SK-N-SH (cell line): ENCODE measurements at regions not wholly inside any gene's neighbourhood (a gene's known extent, or its start where the extent isn't known, plus 50 kb on each side); places are given as distances from the start of the nearest gene placed in this dataset.

Source experiments
- CTCF ChIA-PET: fragments of 300-600, 350-600 bp; formaldehyde crosslinking; extraction: SDS; loops from one replicate; lab custom pipeline; 2021; lab: Yijun Ruan, JAX
- POLR2A ChIA-PET: fragments of 350-600 bp; sonication (Branson Sonifier 250); formaldehyde crosslinking; extraction: SDS; loops from one replicate; lab custom pipeline; 2020; ENCODE audit warnings: antibody characterized with exemption, inconsistent platforms; lab: Yijun Ruan, JAX
- DNase-seq: peaks from one replicate; pipeline ENCODE4 v3.0.0; 2012
- H2AFZ ChIP-seq: fragments of 200-600 bp; sonication (generic); 2 replicates; pipeline ENCODE4 v1.8.1; 2016; ENCODE audit warnings: antibody characterized with exemption, mild to moderate bottlenecking, low read depth
- H3F3A ChIP-seq: fragments of 200-600 bp; sonication (generic); replicated peaks from 2 replicates; pipeline ENCODE3; 2016; ENCODE audit warnings: antibody characterized with exemption, mild to moderate bottlenecking; ENCODE audit not compliant: insufficient read depth
- H3K27ac ChIP-seq, 2 experiments: fragments of 200-500 bp in 1 of 2; fragments of 200-600 bp in 1 of 2; sonication (Bioruptor generic) in 1 of 2; sonication (generic), shearing (Covaris generic) in 1 of 2; 2 replicates each; pipeline versions ENCODE4 v1.5.1 to v1.6.1; 2014 to 2016; ENCODE audit warnings: low read depth in 2 of 2, inconsistent platforms in 1 of 2, low read length in 1 of 2, mild to moderate bottlenecking in 1 of 2, mixed read lengths in 1 of 2
- H3K27me3 ChIP-seq: fragments of 200-600 bp; sonication (generic), shearing (Covaris generic); 2 replicates; pipeline ENCODE4 v1.6.1; 2016; ENCODE audit warnings: mixed run types; ENCODE audit not compliant: insufficient read depth
- H3K36me3 ChIP-seq, 2 experiments: fragments of 200-500 bp in 1 of 2; fragments of 200-600 bp in 1 of 2; sonication (Bioruptor generic) in 1 of 2; sonication (generic) in 1 of 2; replicated peaks in 1 of 2; 2 replicates each; pipeline versions ENCODE3 to v1.5.1; 2014 to 2016; ENCODE audit warnings: low read length in 1 of 2, mild to moderate bottlenecking in 1 of 2; ENCODE audit not compliant: insufficient read depth in 2 of 2, control insufficient read depth in 1 of 2
- H3K4me1 ChIP-seq, 2 experiments: fragments of 200-500 bp in 1 of 2; fragments of 200-600 bp in 1 of 2; sonication (Bioruptor generic) in 1 of 2; sonication (generic), shearing (Covaris generic) in 1 of 2; 2 replicates each; pipeline versions ENCODE4 v1.5.1 to v1.6.1; 2014 to 2016; ENCODE audit warnings: low read depth in 1 of 2, low read length in 1 of 2, mixed run types in 1 of 2; ENCODE audit not compliant: insufficient read depth in 2 of 2, control insufficient read depth in 1 of 2
- H3K4me2 ChIP-seq: fragments of 200-600 bp; sonication (generic), shearing (Covaris generic); 2 replicates; pipeline ENCODE4 v1.6.1; 2017; ENCODE audit warnings: mixed run types
- H3K4me3 ChIP-seq, 2 experiments: fragments of 200-500 bp in 1 of 2; fragments of 200-600 bp in 1 of 2; sonication (Bioruptor generic) in 1 of 2; sonication (generic), shearing (Covaris generic) in 1 of 2; 2 replicates each; pipeline versions ENCODE4 v1.5.1 to v1.8.1; 2014 to 2016; ENCODE audit warnings: low read depth in 2 of 2, inconsistent platforms in 1 of 2, low read length in 1 of 2, mild to moderate bottlenecking in 1 of 2, mixed read lengths in 1 of 2, moderate library complexity in 1 of 2
- H3K79me2 ChIP-seq: fragments of 200-600 bp; sonication (generic); 2 replicates; pipeline ENCODE4 v1.8.1; 2017; ENCODE audit warnings: mild to moderate bottlenecking; ENCODE audit not compliant: insufficient read depth
- H3K9ac ChIP-seq: fragments of 200-600 bp; sonication (generic); 2 replicates; pipeline ENCODE4 v1.6.1; 2017; ENCODE audit warnings: mixed run types
- H3K9me2 ChIP-seq: fragments of 200-600 bp; sonication (generic); 2 replicates; pipeline ENCODE4 v1.6.1; 2017; ENCODE audit warnings: mixed run types
- H3K9me3 ChIP-seq: fragments of 200-600 bp; sonication (generic); 2 replicates; pipeline ENCODE4 v1.6.1; 2017; ENCODE audit warnings: mixed run types, mild to moderate bottlenecking, moderate library complexity
- H4K20me1 ChIP-seq: fragments of 200-600 bp; sonication (generic); 2 replicates; pipeline ENCODE4 v1.6.1; 2017; ENCODE audit warnings: mild to moderate bottlenecking, mixed run types; ENCODE audit not compliant: insufficient read depth
- CHD2 ChIP-seq: fragments of 150-350 bp; IDR thresholded peaks from 2 replicates; pipeline ENCODE4 v1.6.1; 2018; ENCODE audit warnings: low read length; ENCODE audit not compliant: partially characterized antibody
- EP300 ChIP-seq, 2 experiments: IDR thresholded peaks; 2 replicates each; pipeline versions ENCODE4 v1.4.0 to v1.6.1; 2012; ENCODE audit warnings: borderline replicate concordance in 1 of 2, low read depth in 1 of 2, low read length in 1 of 2
- EZH2phosphoT487 ChIP-seq: fragments of 200-600 bp; sonication (generic); IDR thresholded peaks from 2 replicates; pipeline ENCODE4 v1.6.1; 2017; ENCODE audit warnings: low read depth, mixed run types, mild to moderate bottlenecking, antibody characterized with exemption, moderate library complexity, borderline replicate concordance
- FOSL2 ChIP-seq: IDR thresholded peaks from 2 replicates; pipeline ENCODE4 v1.4.0; 2012; ENCODE audit warnings: low read depth, mild to moderate bottlenecking, moderate library complexity, borderline replicate concordance
- JUND ChIP-seq: IDR thresholded peaks from 2 replicates; pipeline ENCODE4 v1.4.0; 2012
- NFIC ChIP-seq: IDR thresholded peaks from 2 replicates; pipeline ENCODE4 v1.4.0; 2012; ENCODE audit warnings: borderline replicate concordance
- POLR2AphosphoS5 ChIP-seq: IDR thresholded peaks from 2 replicates; pipeline ENCODE4 v1.6.1; 2012; ENCODE audit warnings: low read depth, low read length
- RXRA ChIP-seq: IDR thresholded peaks from 2 replicates; pipeline ENCODE4 v1.4.0; 2012; ENCODE audit warnings: low read depth, mild to moderate bottlenecking, borderline replicate concordance
- SIN3A ChIP-seq: IDR thresholded peaks from 2 replicates; pipeline ENCODE4 v1.6.1; 2012; ENCODE audit warnings: low read depth, mild to moderate bottlenecking, low read length, moderate library complexity, borderline replicate concordance
- SMC3 ChIP-seq: IDR thresholded peaks from 2 replicates; pipeline ENCODE4 v1.6.1; 2012; ENCODE audit warnings: low read depth, low read length, improper control_type of control experiment
- TCF12 ChIP-seq: IDR thresholded peaks from 2 replicates; pipeline ENCODE4 v1.4.0; 2012
- TEAD4 ChIP-seq: IDR thresholded peaks from 2 replicates; pipeline ENCODE4 v1.4.0; 2012; ENCODE audit warnings: mild to moderate bottlenecking, borderline replicate concordance; ENCODE audit not compliant: insufficient read depth
- USF2 ChIP-seq: fragments of 150-350 bp; IDR thresholded peaks from 2 replicates; pipeline ENCODE4 v1.6.1; 2017; ENCODE audit warnings: antibody characterized with exemption, low read length, low read depth, borderline replicate concordance
- ZBTB33 ChIP-seq: IDR thresholded peaks from 2 replicates; pipeline ENCODE4 v1.4.0; 2012; ENCODE audit warnings: low read depth, borderline replicate concordance
- WGBS: methylation state at CpG from one replicate; pipeline ENCODE4 v1.1.6; 2017; ENCODE audit warnings: low lambda C conversion rate; 5-methylcytosine and 5-hydroxymethylcytosine counted together
- TF ChIP-seq, protein P1 (sequence below): IDR thresholded peaks from 2 replicates; pipeline ENCODE4 v1.4.0; 2012; ENCODE audit warnings: low read depth
- TF ChIP-seq, protein P2 (sequence below): IDR thresholded peaks from 2 replicates; pipeline ENCODE4 v1.6.1; 2012; ENCODE audit warnings: mild to moderate bottlenecking, low read depth, low read length, moderate library complexity
- TF ChIP-seq, protein P3 (sequence below): IDR thresholded peaks from 2 replicates; pipeline ENCODE4; 2012

DNA sequence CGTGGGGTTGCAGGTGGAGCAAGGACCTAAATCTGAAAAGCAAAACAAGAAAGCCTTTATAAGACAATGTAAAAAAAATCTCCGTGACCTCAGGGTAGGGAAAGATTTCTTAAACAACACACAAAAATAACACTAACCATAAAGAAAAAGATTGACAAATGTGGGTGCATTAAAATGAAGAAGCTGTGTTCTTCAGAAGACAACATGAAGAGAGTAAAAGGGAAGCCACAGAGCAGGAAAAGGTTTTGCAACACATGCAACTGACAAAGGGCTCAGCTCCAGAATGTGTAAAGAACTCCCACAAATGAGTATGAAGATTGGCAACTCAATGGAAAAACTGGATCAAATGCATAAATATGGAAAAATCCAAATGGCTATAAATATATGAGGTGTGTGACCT, 74.2 kb downstream of the MAGEF1 start (continued):
- TF ChIP-seq ZBTB33 (no peak), SMC3 (no peak), CHD2 (no peak), FOSL2 (no peak), EZH2phosphoT487 (no peak)
- TF ChIP-seq, protein P1, sequence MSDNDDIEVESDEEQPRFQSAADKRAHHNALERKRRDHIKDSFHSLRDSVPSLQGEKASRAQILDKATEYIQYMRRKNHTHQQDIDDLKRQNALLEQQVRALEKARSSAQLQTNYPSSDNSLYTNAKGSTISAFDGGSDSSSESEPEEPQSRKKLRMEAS, result no peak

DNA sequence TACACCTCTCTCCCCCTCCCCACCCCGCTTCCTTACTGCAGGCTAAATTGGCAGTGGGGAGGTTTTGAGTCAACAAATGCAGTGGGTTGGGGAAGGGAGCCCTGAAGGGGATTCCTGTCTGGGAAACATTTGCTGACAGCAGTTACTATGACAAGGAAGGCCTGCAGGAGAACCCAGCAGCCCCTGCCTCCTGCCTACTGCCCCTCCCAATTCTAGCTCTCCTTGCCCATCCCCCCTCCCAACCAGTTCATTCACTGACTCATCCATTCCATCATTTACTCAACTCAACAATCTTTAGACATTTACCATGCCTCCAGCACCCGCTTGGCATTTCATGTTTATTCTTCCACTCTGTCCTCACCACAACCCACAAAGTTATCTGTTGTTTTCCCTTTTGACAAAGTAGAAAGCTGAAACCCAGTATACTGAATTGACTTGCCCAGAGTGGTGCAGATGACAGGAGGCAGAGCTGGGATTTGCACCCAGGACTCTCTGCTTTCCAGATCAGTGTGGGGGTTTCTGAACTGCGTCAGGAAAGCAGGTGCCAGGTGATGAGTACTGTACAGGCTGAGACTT, 75.0 kb downstream of the MAGEF1 start:
- no peaks in the 10 kb centered on the region for H3K36me3 ChIP-seq
- H3K9ac ChIP-seq, result no peak overlapping the region
- DNase-seq, result peak; percentile 38
- H3K4me1 ChIP-seq, result peaks cover 0 to 25% of the 10 kb centered on the region in 2 experiments; a peak in 2 of 4 replicates
- no peaks in the 10 kb centered on the region for H3K9me2 ChIP-seq
- H3K9me3 ChIP-seq, result no peaks in the 10 kb centered on the region
- H3K27ac ChIP-seq, result no peak overlapping the region
- POLR2A ChIA-PET, result no interaction called here
- H2AFZ ChIP-seq, result no peak overlapping the region
- no peaks in the 10 kb centered on the region for H4K20me1 ChIP-seq
- peak; percentile 87; the same call in 1 of the 2 replicates for TF ChIP-seq SIN3A
- peak; percentile 33; the same call in 1 of the 2 replicates for TF ChIP-seq RXRA
- peak in 1 of 2 experiments; percentile 53; a peak in 2 of 4 replicates for TF ChIP-seq EP300 (IDR thresholded peaks at IDR 0.05; ENCODE audit: borderline replicate concordance in 1 of 2, low read depth in 1 of 2, low read length in 1 of 2)
- TF ChIP-seq TCF12, result peak; percentile 95
- TF ChIP-seq FOSL2, result peak; percentile 84
- peak; percentile 64; the same call in 1 of the 2 replicates for TF ChIP-seq POLR2AphosphoS5
- no peak for TF ChIP-seq TEAD4
- TF ChIP-seq JUND, result peak; percentile 74
- TF ChIP-seq NFIC, result peak; percentile 6; the same call in 1 of the 2 replicates
- TF ChIP-seq, protein P1, result no peak
- TF ChIP-seq, protein P2, sequence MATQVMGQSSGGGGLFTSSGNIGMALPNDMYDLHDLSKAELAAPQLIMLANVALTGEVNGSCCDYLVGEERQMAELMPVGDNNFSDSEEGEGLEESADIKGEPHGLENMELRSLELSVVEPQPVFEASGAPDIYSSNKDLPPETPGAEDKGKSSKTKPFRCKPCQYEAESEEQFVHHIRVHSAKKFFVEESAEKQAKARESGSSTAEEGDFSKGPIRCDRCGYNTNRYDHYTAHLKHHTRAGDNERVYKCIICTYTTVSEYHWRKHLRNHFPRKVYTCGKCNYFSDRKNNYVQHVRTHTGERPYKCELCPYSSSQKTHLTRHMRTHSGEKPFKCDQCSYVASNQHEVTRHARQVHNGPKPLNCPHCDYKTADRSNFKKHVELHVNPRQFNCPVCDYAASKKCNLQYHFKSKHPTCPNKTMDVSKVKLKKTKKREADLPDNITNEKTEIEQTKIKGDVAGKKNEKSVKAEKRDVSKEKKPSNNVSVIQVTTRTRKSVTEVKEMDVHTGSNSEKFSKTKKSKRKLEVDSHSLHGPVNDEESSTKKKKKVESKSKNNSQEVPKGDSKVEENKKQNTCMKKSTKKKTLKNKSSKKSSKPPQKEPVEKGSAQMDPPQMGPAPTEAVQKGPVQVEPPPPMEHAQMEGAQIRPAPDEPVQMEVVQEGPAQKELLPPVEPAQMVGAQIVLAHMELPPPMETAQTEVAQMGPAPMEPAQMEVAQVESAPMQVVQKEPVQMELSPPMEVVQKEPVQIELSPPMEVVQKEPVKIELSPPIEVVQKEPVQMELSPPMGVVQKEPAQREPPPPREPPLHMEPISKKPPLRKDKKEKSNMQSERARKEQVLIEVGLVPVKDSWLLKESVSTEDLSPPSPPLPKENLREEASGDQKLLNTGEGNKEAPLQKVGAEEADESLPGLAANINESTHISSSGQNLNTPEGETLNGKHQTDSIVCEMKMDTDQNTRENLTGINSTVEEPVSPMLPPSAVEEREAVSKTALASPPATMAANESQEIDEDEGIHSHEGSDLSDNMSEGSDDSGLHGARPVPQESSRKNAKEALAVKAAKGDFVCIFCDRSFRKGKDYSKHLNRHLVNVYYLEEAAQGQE, result 0 out of 2 replicates have a peak, but pooled peaks have one; percentile 33
- no peak for TF ChIP-seq USF2
- TF ChIP-seq, protein P3, sequence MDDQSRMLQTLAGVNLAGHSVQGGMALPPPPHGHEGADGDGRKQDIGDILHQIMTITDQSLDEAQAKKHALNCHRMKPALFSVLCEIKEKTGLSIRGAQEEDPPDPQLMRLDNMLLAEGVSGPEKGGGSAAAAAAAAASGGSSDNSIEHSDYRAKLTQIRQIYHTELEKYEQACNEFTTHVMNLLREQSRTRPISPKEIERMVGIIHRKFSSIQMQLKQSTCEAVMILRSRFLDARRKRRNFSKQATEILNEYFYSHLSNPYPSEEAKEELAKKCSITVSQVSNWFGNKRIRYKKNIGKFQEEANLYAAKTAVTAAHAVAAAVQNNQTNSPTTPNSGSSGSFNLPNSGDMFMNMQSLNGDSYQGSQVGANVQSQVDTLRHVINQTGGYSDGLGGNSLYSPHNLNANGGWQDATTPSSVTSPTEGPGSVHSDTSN, result peak; percentile 88
- H3K4me3 ChIP-seq, result no peak overlapping the region
- no peaks in the 10 kb centered on the region for H3K27me3 ChIP-seq
- no peaks in the 10 kb centered on the region for H3F3A ChIP-seq
- no peaks in the 10 kb centered on the region for H3K79me2 ChIP-seq
- 69% methylated on average over 3 of the region's 3 CpGs for WGBS
- peak overlapping the region; percentile 8; the same call in 1 of the 2 replicates for H3K4me2 ChIP-seq
- CTCF ChIA-PET, result interaction anchor here (1.0 to 1.4 kb wide), 2 partner anchors 76 to 90 kb away, joined by 4 to 5 read pairs; partner anchors contain the start of gene EPHB3
